ENCODE measurements at regions not wholly inside any gene's neighbourhood (a gene's known extent, or its start where the extent isn't known, plus 50 kb on each side); places are given as distances from the start of the nearest gene placed in this dataset.

DNA sequence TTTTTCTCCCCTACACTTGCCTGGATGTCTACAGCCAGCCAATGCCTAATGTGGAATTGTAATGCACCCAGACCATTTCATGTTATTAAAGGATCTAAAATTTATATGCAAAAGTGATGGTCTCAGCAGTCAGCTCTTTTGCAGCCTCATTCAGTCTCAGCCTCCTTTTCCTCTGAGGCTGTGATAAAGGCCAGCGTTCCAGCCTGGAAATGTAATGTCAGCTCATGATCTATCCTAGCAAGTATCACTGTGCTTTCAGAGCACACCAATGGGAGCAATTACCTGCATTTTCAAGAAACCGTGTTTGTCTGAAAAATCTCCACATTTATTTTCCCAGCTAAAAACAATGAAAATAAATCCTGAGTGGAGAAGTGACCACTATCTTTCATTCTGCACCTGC, 274.6 kb downstream of the CDH20 start:
- TF ChIP-seq RBM25 (IDR thresholded peaks at IDR 0.05; ENCODE audit: low read depth, low read length, severe bottlenecking) (no peak), RBFOX2 (IDR thresholded peaks at IDR 0.05; ENCODE audit: low read depth, low read length) (no peak), CCNT2 (IDR thresholded peaks at IDR 0.05; ENCODE audit: borderline replicate concordance, extremely low read depth, insufficient read length, low read depth, low read length) (no peak), CTCF (IDR thresholded peaks at IDR 0.05 in 2 of 3, conservative IDR thresholded peaks at IDR 0.05 in 1 of 3; ENCODE audit: insufficient read depth in 2 of 3, low read depth in 1 of 3, low read length in 3 of 3) (no peak), NFIC (IDR thresholded peaks at IDR 0.05) (no peak), TEAD4 (IDR thresholded peaks at IDR 0.05; ENCODE audit: low read length) (no peak), TEAD4 (CRISPR knock-in tag; IDR thresholded peaks at IDR 0.05; ENCODE audit: borderline replicate concordance) (no peak)

Data from K562 (cell line).